Psoas muscle (tissue), 7 donors: ENCODE measurements at regions not wholly inside any gene's neighbourhood (a gene's known extent, or its start where the extent isn't known, plus 50 kb on each side); places are given as distances from the start of the nearest gene placed in this dataset.

Experiments used
- ATAC-seq, 4 donors: fragments of 200-7000 bp; cut with Tn5 transposase; one replicate each; pipeline ENCODE4 v1.9.1; 2020; ENCODE audit warnings: moderate library complexity in 3 of 4, mild to moderate bottlenecking in 2 of 4
- DNase-seq, 2 donors: peaks; one replicate each; pipeline ENCODE4 v3.0.0-alpha.2; 2020
- H3K27ac ChIP-seq: fragments of 200-600 bp; one replicate; pipeline ENCODE4 v1.8.0; 2022
- H3K27me3 ChIP-seq, 3 donors: fragments of 200-600 bp in 1 of 3; one replicate each; pipeline versions ENCODE4 v1.6.1 to v1.8.0; 2013 to 2022; ENCODE audit warnings: low read length in 2 of 3, mild to moderate bottlenecking in 2 of 3, moderate library complexity in 1 of 3; ENCODE audit not compliant: insufficient read depth in 3 of 3
- H3K36me3 ChIP-seq, 2 donors: fragments of 200-600 bp in 1 of 2; one replicate each; pipeline versions ENCODE4 v1.6.1 to v1.8.0; 2013 to 2022; ENCODE audit warnings: low read depth in 1 of 2, mild to moderate bottlenecking in 1 of 2, moderate library complexity in 1 of 2; ENCODE audit not compliant: insufficient read depth in 1 of 2
- H3K4me1 ChIP-seq: fragments of 200-600 bp; one replicate; pipeline ENCODE4 v1.8.0; 2022
- H3K4me3 ChIP-seq: fragments of 200-600 bp; one replicate; pipeline ENCODE4 v1.8.0; 2022; ENCODE audit warnings: mild to moderate bottlenecking
- H3K9me3 ChIP-seq: fragments of 200-600 bp; one replicate; pipeline ENCODE4 v1.8.0; 2022
- WGBS, 3 donors: extraction: QIAGEN DNeasy Blood & Tissue Kit; methylation state at CpG; one replicate each; pipeline versions ENCODE4 v1.1.6 to v1.1.7; 2013; 5-methylcytosine and 5-hydroxymethylcytosine counted together
- intact Hi-C, 2 donors: fragments of 100-400 bp; cut with DNase I; formaldehyde crosslinking; loops; one replicate each; pipeline versions ENCODE4 v1.11.0 to v1.14.2; 2022
- TF ChIP-seq, protein P1 (sequence below): fragments of 200-600 bp; IDR thresholded peaks from one replicate; pipeline ENCODE4 v1.8.0; 2022; ENCODE audit warnings: antibody characterized with exemption
- donor health status: healthy with polysubstance abuse.
- donor health status: DM: no; HTN: no; CAD: no; lungs with moderate emphysema.
- donor health status: Bipolar disorder and iron deficiency.
- donor health status: healthy.
- donor health status: DM: yes; HTN: yes; CAD: no.
- donor health status: DM: no; HTN: no; CAD: no.
- donor health status: DM: yes; HTN: yes; CAD: no.

DNA sequence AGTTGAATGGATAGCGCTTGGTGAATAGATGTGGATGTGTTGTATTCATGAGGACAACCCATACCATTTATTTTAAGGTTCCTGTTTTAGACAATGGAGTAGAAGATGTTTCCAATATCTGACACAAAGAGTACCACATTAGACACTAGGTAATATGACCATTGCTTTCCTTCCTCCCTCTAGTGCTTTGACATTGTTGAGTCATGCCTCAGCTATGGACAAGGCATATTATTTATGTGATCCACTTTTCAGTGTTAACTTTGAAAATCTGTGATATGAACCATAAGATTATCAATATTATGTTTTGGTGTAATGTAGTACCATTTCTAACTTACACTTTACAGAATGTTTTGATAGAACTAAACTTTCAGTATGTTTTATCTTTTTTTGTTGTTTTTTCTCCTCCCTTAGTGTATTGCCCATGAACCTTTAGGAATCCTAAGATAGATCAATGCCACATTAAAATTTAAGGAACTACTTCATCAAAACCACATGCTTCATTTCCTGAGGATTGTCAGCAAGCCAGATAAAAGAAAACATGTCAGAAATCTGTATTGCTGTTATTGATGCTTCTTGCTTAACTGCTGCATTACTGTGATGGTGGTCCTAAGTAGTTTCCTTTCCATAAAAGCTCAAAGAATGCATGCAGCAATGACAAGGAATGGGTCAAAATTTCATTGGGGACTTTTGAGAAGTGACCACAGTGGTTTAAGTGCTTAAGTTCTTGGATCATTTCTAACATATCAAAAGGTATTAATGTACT lies 105.0 kb downstream of the PCDH7 start:
- intact Hi-C loops: no loop called here
- Histone ChIP-seq H3K36me3 (no peaks in the 10 kb centered on the region), H3K27ac (no peak overlapping the region), H3K4me3 (no peak overlapping the region), H3K4me1 (no peaks in the 10 kb centered on the region), H3K9me3 (no peaks in the 10 kb centered on the region), H3K27me3 (no peaks in the 10 kb centered on the region)
- 96 to 98% (median 97%) methylated on average over 1 of the region's 1 CpG for WGBS, 3 donors
- ATAC-seq: no peak
- no peak for DNase-seq
- TF ChIP-seq, protein P1, sequence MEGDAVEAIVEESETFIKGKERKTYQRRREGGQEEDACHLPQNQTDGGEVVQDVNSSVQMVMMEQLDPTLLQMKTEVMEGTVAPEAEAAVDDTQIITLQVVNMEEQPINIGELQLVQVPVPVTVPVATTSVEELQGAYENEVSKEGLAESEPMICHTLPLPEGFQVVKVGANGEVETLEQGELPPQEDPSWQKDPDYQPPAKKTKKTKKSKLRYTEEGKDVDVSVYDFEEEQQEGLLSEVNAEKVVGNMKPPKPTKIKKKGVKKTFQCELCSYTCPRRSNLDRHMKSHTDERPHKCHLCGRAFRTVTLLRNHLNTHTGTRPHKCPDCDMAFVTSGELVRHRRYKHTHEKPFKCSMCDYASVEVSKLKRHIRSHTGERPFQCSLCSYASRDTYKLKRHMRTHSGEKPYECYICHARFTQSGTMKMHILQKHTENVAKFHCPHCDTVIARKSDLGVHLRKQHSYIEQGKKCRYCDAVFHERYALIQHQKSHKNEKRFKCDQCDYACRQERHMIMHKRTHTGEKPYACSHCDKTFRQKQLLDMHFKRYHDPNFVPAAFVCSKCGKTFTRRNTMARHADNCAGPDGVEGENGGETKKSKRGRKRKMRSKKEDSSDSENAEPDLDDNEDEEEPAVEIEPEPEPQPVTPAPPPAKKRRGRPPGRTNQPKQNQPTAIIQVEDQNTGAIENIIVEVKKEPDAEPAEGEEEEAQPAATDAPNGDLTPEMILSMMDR: no peak

DNA sequence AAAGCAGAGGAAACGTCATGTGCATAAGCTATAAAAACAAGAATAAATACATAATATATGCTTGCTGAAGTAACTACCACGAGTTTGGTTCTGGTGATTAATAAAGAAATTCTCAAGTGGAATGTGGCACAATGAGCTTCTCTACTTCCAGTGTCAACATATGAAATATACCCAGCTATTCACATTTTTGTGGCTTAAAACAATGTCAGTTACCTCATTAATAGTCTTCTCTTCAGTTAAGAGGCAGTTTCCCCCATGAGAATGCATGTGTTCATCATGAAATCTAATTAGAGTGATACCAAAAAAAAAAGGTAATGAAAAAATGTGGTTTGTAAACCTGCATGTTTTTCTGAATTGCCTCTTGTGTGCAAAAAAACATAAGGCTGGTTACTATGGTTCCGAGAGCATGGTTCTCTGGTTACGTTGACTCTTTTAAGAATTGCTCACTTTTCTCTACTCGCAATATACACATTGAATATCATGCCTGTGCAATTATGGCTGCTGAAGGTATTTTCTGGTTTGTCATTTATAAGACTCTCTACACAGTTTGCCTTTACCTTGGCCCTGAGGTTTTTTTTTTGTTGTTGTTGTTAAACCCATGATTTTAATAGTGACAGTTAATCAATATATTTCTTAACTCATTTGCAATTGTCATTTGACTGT lies 108.2 kb downstream of the PCDH7 start:
- DNase-seq (no peak), ATAC-seq (no peak)
- H3K27me3 ChIP-seq: peaks cover 0 to 4% (median 0%) of the 10 kb centered on the region in 3 donors
- TF ChIP-seq, protein P1: no peak
- no peaks in the 10 kb centered on the region for H3K4me1 ChIP-seq
- no peaks in the 10 kb centered on the region for H3K9me3 ChIP-seq
- no peak overlapping the region for H3K4me3 ChIP-seq
- intact Hi-C loops: no loop called here
- WGBS, 3 donors: 84 to 93% (median 89%) methylated on average over 5 of the region's 5 CpGs
- no peaks in the 10 kb centered on the region for H3K36me3 ChIP-seq
- H3K27ac ChIP-seq: no peak overlapping the region

- Histone ChIP-seq H3K4me3 (no peak overlapping the region), H3K9me3 (no peaks in the 10 kb centered on the region), H3K36me3 (no peaks in the 10 kb centered on the region), H3K27me3 (peaks cover 0 to 4% (median 0%) of the 10 kb centered on the region in 3 donors), H3K27ac (no peak overlapping the region), H3K4me1 (no peaks in the 10 kb centered on the region)
- TF ChIP-seq, protein P1: no peak
- no peak for DNase-seq
- ATAC-seq: no peak
- intact Hi-C loops: no loop called here
- WGBS, 3 donors: 92 to 95% (median 94%) methylated on average over 2 of the region's 2 CpGs
These were observed 112.5 kb downstream of the PCDH7 start for GRCh38 chr4:30832639-30833038.

- DNase-seq (no peak), ATAC-seq (no peak)
- Histone ChIP-seq H3K4me1 (no peaks in the 10 kb centered on the region), H3K27me3 (peaks cover 0 to 4% (median 0%) of the 10 kb centered on the region in 3 donors), H3K9me3 (no peaks in the 10 kb centered on the region), H3K36me3 (no peaks in the 10 kb centered on the region), H3K4me3 (no peak overlapping the region), H3K27ac (no peak overlapping the region)
- WGBS, 3 donors: 66 to 90% (median 88%) methylated on average over 2 of the region's 2 CpGs
- TF ChIP-seq, protein P1: no peak
- intact Hi-C loops: no loop called here
These were observed 113.0 kb downstream of the PCDH7 start for GRCh38 chr4:30833206-30833605.
